GM12892 (cell line): ENCODE measurements at regions not wholly inside any gene's neighbourhood (a gene's known extent, or its start where the extent isn't known, plus 50 kb on each side); places are given as distances from the start of the nearest gene placed in this dataset.

Source experiments
- POLR2A ChIP-seq: IDR thresholded peaks from 2 replicates; pipeline ENCODE4 v1.6.1; 2011; ENCODE audit warnings: low read depth, low read length, control low read depth
- POLR2AphosphoS5 ChIP-seq: IDR thresholded peaks from 2 replicates; pipeline ENCODE4 v1.6.1; 2011; ENCODE audit warnings: low read depth, low read length, control low read depth

- TF ChIP-seq POLR2A (no peak), POLR2AphosphoS5 (no peak)
Observed at GRCh38 chr11:115684135-115684534, 179.9 kb upstream of the CADM1 start.
